Panc1 (cell line): ENCODE measurements at regions not wholly inside any gene's neighbourhood (a gene's known extent, or its start where the extent isn't known, plus 50 kb on each side); places are given as distances from the start of the nearest gene placed in this dataset.

Experiments used
- POLR2AphosphoS5 ChIP-seq: IDR thresholded peaks from 2 replicates; pipeline ENCODE4 v1.6.1; 2012; ENCODE audit warnings: mild to moderate bottlenecking, low read depth, low read length, moderate library complexity
- TCF7L2 ChIP-seq: IDR thresholded peaks from 2 replicates; pipeline ENCODE4 v1.6.1; 2011; ENCODE audit warnings: mild to moderate bottlenecking, low read depth, low read length, inconsistent platforms
- TF ChIP-seq, protein P1 (sequence below): fragments of 450-650 bp; IDR thresholded peaks from 2 replicates; pipeline ENCODE4 v1.5.1; 2017; ENCODE audit warnings: mild to moderate bottlenecking

DNA sequence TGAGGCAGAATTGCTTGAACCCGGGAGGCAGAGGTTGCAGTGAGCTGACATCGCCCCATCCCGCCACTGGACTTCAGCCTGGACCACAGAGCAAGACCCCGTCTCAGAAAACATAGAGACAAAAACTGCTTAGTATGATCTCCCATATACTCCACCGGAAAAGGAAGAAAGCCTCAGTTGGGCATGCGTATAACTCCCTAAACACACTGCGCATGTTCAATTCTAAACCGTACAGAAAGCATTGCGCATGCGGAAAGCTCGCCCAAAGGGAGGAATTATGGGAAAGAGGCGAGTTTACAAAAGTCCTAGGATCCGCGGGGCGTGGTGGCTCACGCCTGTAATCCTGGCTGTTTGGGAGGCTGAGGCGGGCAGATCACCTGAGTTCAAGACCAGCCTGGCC is 312.7 kb upstream of the ERCC4 start:
- TF ChIP-seq, protein P1, sequence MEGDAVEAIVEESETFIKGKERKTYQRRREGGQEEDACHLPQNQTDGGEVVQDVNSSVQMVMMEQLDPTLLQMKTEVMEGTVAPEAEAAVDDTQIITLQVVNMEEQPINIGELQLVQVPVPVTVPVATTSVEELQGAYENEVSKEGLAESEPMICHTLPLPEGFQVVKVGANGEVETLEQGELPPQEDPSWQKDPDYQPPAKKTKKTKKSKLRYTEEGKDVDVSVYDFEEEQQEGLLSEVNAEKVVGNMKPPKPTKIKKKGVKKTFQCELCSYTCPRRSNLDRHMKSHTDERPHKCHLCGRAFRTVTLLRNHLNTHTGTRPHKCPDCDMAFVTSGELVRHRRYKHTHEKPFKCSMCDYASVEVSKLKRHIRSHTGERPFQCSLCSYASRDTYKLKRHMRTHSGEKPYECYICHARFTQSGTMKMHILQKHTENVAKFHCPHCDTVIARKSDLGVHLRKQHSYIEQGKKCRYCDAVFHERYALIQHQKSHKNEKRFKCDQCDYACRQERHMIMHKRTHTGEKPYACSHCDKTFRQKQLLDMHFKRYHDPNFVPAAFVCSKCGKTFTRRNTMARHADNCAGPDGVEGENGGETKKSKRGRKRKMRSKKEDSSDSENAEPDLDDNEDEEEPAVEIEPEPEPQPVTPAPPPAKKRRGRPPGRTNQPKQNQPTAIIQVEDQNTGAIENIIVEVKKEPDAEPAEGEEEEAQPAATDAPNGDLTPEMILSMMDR = no peak
- no peak for TF ChIP-seq POLR2AphosphoS5
- no peak for TF ChIP-seq TCF7L2
